K562 (cell line): ENCODE measurements at regions not wholly inside any gene's neighbourhood (a gene's known extent, or its start where the extent isn't known, plus 50 kb on each side); places are given as distances from the start of the nearest gene placed in this dataset.

Experiments
- FOXA1 ChIP-seq: fragments of 450-650 bp; IDR thresholded peaks from 2 replicates; pipeline ENCODE4 v1.6.1; 2016; ENCODE audit warnings: mild to moderate bottlenecking, borderline replicate concordance
- NRF1 ChIP-seq, 2 experiments: fragments of 450-650 bp; IDR thresholded peaks in 1 of 2; conservative IDR thresholded peaks in 1 of 2; 2 replicates each; pipeline ENCODE4 v1.6.1; 2014; ENCODE audit warnings: mild to moderate bottlenecking in 2 of 2
- TSHZ1 ChIP-seq: fragments of 250-450 bp; sonication (Bioruptor Pico); IDR thresholded peaks from 2 replicates; pipeline ENCODE4 v1.4.0; 2020; ENCODE audit warnings: mild to moderate bottlenecking, moderate library complexity
- ZBED1 ChIP-seq: IDR thresholded peaks from 2 replicates; pipeline ENCODE4 v1.6.1; 2014
- TF ChIP-seq, protein P1 (sequence below): fragments of 250-450 bp; sonication (Bioruptor Pico); IDR thresholded peaks from 2 replicates; pipeline ENCODE4 v1.4.0; 2020; ENCODE audit warnings: mild to moderate bottlenecking, moderate library complexity, borderline replicate concordance
- TF ChIP-seq, protein P2 (sequence below): fragments of 250-450 bp; sonication (Bioruptor Pico); IDR thresholded peaks from 2 replicates; pipeline ENCODE4 v1.4.0; 2020; ENCODE audit warnings: mild to moderate bottlenecking
- TF ChIP-seq, protein P3 (sequence below): sonication (generic); formaldehyde crosslinking; IDR thresholded peaks from 2 replicates; pipeline ENCODE4 v1.8.1; 2023; ENCODE audit warnings: mild to moderate bottlenecking, missing genetic modification reagents

DNA sequence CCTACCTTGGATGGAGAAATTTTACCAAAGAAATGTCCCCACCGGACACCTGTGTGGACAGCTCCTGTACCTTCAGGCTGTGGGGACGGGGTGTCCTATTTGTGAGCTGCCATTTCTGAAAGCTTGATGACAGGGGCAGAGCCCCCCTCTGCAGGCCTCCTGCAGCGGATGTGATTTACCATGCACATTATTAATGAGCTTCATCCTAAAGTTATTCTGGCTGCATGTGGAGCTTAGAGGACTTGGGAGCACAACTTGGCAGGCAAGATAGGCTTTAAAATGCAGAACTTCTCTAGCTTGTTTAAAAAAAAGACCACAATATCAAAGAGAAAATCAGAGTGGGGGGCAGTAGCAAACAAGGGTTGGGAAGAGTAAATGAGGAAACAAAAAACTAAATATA, 350.0 kb upstream of the KLHL29 start (continued):
- TF ChIP-seq, protein P1, sequence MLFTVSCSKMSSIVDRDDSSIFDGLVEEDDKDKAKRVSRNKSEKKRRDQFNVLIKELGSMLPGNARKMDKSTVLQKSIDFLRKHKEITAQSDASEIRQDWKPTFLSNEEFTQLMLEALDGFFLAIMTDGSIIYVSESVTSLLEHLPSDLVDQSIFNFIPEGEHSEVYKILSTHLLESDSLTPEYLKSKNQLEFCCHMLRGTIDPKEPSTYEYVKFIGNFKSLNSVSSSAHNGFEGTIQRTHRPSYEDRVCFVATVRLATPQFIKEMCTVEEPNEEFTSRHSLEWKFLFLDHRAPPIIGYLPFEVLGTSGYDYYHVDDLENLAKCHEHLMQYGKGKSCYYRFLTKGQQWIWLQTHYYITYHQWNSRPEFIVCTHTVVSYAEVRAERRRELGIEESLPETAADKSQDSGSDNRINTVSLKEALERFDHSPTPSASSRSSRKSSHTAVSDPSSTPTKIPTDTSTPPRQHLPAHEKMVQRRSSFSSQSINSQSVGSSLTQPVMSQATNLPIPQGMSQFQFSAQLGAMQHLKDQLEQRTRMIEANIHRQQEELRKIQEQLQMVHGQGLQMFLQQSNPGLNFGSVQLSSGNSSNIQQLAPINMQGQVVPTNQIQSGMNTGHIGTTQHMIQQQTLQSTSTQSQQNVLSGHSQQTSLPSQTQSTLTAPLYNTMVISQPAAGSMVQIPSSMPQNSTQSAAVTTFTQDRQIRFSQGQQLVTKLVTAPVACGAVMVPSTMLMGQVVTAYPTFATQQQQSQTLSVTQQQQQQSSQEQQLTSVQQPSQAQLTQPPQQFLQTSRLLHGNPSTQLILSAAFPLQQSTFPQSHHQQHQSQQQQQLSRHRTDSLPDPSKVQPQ (CRISPR knock-in tag), result no peak
- TF ChIP-seq NRF1 (conservative IDR thresholded peaks at IDR 0.05 in 1 of 2, IDR thresholded peaks at IDR 0.05 in 1 of 2) (no peak), ZBED1 (no peak), TSHZ1 (no peak), FOXA1 (no peak)
- TF ChIP-seq, protein P2, sequence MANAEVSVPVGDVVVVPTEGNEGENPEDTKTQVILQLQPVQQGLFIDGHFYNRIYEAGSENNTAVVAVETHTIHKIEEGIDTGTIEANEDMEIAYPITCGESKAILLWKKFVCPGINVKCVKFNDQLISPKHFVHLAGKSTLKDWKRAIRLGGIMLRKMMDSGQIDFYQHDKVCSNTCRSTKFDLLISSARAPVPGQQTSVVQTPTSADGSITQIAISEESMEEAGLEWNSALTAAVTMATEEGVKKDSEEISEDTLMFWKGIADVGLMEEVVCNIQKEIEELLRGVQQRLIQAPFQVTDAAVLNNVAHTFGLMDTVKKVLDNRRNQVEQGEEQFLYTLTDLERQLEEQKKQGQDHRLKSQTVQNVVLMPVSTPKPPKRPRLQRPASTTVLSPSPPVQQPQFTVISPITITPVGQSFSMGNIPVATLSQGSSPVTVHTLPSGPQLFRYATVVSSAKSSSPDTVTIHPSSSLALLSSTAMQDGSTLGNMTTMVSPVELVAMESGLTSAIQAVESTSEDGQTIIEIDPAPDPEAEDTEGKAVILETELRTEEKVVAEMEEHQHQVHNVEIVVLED (CRISPR knock-in tag), result no peak
- TF ChIP-seq, protein P3, sequence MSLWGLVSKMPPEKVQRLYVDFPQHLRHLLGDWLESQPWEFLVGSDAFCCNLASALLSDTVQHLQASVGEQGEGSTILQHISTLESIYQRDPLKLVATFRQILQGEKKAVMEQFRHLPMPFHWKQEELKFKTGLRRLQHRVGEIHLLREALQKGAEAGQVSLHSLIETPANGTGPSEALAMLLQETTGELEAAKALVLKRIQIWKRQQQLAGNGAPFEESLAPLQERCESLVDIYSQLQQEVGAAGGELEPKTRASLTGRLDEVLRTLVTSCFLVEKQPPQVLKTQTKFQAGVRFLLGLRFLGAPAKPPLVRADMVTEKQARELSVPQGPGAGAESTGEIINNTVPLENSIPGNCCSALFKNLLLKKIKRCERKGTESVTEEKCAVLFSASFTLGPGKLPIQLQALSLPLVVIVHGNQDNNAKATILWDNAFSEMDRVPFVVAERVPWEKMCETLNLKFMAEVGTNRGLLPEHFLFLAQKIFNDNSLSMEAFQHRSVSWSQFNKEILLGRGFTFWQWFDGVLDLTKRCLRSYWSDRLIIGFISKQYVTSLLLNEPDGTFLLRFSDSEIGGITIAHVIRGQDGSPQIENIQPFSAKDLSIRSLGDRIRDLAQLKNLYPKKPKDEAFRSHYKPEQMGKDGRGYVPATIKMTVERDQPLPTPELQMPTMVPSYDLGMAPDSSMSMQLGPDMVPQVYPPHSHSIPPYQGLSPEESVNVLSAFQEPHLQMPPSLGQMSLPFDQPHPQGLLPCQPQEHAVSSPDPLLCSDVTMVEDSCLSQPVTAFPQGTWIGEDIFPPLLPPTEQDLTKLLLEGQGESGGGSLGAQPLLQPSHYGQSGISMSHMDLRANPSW (CRISPR knock-in tag), result no peak
